ENCODE measurements at regions not wholly inside any gene's neighbourhood (a gene's known extent, or its start where the extent isn't known, plus 50 kb on each side); places are given as distances from the start of the nearest gene placed in this dataset.

GRCh38 chr11:91081440-91082043 lies 858.7 kb upstream of the CHORDC1 start:
- TF ChIP-seq, protein P1, sequence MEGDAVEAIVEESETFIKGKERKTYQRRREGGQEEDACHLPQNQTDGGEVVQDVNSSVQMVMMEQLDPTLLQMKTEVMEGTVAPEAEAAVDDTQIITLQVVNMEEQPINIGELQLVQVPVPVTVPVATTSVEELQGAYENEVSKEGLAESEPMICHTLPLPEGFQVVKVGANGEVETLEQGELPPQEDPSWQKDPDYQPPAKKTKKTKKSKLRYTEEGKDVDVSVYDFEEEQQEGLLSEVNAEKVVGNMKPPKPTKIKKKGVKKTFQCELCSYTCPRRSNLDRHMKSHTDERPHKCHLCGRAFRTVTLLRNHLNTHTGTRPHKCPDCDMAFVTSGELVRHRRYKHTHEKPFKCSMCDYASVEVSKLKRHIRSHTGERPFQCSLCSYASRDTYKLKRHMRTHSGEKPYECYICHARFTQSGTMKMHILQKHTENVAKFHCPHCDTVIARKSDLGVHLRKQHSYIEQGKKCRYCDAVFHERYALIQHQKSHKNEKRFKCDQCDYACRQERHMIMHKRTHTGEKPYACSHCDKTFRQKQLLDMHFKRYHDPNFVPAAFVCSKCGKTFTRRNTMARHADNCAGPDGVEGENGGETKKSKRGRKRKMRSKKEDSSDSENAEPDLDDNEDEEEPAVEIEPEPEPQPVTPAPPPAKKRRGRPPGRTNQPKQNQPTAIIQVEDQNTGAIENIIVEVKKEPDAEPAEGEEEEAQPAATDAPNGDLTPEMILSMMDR (IDR thresholded peaks at IDR 0.05; ENCODE audit: low read length): no peak
- TF ChIP-seq EZH2phosphoT487 (IDR thresholded peaks at IDR 0.05; ENCODE audit: low read length): no peak
